Activated CD4-positive, alpha-beta T cell treated with anti-CD3 and anti-CD28 coated beads for 24 hours (primary cell): ENCODE measurements at regions not wholly inside any gene's neighbourhood (a gene's known extent, or its start where the extent isn't known, plus 50 kb on each side); places are given as distances from the start of the nearest gene placed in this dataset.
"Not testable (repeated sequence)": the region's sequence is repeated elsewhere in the genome, so short reads cannot be mapped to it uniquely, and the experiment has no call there.

Experiments used
- DNase-seq, 2 donors: peaks; one replicate each; pipeline ENCODE4 v3.0.0-alpha.2; 2020; ENCODE audit warnings: low read depth in 2 of 2

GRCh38 chr3:118671192-118671591 is 363.5 kb downstream of the IGSF11 start:
- DNase-seq = no peak

- DNase-seq = no peak
Measured at GRCh38 chr3:118675305-118675704, 359.3 kb downstream of the IGSF11 start.

DNA sequence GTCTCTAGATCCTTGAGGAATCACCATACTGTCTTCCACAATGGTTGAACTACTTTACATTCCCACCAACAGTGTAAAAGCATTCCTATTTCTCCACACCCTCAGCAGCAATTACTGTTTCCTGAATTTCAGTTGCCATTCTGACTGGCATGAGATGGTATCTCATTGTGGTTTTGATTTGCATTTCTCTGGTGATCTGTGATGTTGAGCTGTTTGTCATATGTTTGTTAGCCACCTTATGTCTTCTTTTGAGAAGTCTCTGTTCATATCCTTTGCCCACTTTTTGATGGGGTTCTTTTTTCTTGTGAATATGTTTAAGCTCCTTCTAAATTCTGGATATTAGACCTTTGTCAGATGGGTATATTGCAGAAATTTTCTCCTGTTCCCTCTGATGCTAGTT is 356.0 kb downstream of the IGSF11 start:
- DNase-seq = not testable (repeated sequence)

DNA sequence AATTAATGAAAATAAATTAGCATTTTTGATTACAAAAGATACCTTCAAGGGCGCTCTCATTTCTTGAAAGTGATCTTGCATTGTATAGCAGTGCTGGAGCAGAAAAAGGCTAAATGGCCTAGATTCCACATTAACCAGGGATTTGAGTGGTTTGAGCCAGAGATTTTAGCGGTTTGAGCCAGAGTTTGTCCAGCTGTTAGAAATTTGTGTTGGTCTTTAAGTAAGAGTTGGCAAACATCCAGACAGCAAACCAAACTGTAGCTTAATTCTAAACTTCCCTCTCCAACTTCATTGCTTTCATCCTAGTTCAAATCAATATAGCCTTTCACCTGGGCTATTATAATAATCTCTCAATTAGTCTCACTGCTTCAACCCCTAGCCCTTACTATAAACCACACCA is 351.7 kb downstream of the IGSF11 start:
- no peak for DNase-seq

DNA sequence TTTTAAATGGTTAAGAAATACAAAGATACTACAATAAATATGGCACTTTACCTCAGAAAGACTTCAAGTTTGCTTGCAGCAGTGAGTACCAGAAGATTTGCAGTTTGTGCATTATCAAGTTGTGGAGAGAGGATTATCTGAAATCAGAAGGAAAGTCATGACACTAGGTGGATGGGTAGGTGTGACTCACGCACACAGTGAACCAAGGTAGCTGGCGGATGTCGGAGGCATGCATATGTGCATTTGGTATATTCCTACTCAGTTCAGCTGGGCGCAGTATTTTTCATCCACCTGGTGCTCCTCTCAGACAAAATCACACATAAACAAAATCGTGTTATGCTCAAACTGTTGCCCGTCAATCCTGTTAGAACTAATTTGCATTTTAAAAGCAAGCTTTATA is 351.0 kb downstream of the IGSF11 start:
- DNase-seq = no peak

DNA sequence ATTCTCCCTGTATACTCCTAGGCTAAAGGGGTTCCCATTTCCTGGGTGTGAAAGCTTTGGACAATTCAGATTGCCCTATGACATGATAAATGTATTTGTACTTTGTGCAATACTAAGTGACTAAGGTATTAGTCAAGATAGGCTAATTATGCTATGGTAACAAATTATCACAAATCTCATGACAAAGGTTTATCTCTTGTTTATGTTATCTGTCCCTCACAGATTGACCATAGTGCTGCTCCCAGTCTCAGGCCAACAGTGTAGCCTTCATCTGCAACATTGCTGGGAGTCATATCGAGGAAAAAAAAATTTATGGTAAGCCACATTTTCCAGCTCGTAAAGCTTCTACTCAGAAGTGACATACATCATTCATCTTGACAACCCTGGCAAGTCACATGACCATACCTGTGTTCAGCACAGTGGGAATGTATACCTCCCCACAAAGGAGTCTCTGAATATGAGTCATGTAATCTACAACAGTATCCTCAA is 346.2 kb downstream of the IGSF11 start:
- DNase-seq = no peak

DNA sequence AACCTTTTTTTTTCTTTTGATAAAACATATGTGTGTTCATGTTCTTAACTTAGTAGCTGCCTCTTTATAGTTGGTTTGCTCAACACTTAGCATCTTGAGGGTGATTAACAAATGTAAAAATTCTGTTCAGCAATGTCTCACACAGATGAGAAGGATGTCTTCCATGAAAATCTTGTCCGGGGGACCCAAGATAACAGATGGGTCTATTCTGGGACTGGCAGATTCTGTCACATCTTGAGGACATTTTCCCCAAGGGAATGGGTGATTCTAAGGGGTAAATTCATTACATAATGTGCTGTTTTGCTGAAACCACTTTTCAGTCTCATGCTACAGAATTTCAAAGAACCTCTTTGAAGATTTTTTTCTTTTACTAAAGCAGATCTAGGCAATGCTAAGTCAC is 342.2 kb downstream of the IGSF11 start:
- no peak for DNase-seq

- DNase-seq = no peak
Measured at GRCh38 chr3:118705487-118706219, 329.0 kb downstream of the IGSF11 start.

- no peak for DNase-seq
Measured at GRCh38 chr3:118707991-118708390, 326.7 kb downstream of the IGSF11 start.

- DNase-seq = no peak
Measured at GRCh38 chr3:118710532-118710931, 324.1 kb downstream of the IGSF11 start.

DNA sequence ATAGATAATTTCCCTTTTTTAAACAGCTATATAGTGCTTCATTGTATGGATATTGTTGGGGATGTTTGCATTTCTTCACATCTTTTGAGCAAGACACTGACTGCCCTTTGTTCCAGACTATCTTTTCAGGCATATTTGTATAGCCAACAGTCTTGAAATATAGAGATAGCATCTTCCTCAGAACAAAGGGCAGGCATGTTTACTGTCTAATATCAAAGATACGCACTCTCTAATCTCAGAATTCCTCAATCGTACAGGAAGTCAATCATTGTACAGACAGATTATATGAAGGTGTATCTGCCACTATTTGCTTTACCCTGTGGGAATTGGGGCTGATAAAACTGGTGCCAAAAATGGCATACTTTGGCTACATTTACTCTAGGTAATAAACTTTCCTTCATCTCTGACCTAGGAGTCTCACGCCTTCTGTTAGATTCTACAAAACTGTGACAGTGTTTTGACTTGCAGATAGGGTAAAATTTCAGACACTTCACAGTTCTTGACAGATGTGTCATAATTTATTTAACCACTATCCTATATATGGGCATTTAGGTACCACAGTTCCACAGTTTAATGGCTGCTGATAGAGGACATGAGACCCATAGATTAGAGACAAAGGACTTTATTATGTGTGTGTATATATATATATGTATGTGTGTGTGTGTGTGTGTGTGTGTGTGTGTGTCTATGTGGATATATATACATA is 321.0 kb downstream of the IGSF11 start:
- no peak for DNase-seq

DNA sequence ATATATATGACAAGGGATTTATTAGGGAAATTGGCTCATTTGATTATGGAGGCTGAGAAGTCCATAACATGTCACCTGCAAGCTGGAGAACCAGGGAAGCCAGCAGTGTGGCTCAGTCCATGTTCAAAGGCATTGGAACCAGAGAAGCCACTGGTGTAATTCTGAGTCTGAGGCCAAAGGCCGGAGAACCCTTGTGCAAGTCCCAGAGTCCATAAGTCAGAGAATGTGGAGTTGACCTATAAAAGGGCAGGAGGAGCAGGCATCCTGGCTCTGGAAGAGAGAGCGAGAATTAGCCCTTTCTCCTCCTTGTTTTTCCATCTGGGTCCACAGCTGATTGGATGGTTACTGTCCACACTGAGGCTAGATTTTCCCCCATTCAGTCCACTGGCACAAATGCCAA is 319.8 kb downstream of the IGSF11 start:
- DNase-seq = no peak

DNA sequence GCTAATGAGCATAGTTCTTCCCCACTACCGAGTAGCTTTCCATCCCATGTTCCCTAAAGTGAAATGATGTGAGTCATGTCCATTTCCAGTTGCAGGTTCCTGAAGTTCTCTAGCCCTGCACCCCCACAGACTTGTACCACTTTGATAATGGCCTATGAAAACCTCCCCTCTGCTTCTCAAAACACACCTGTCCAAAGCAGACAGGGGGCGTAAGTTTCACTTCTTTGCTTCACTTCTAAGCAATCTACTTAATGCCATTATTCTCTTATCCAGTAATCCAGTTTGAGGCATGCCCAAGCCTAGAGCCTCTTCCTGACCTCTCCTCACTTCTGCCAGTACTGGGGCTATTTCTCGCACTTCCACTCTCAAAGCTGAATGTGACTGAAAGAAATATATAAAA is 305.1 kb downstream of the IGSF11 start:
- DNase-seq = no peak

DNA sequence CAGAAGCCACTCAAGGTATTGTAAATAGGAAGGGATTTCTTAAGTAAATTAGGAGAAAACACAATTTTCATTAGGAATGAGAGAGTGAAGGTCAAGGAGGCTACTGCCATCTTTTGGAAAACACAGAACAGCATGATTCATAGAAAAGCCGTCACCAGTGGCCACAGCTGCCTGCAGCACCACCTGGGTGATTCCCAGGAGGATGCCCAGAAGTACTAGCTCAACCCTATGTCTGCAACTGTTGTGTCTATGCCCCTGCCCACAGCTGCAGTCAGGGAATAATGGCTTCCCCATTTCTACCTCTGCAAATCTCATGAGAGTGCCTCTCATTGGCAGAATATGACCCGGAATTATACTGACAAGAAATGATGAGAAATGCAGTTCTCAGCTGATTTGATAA is 300.0 kb downstream of the IGSF11 start:
- DNase-seq = no peak

DNA sequence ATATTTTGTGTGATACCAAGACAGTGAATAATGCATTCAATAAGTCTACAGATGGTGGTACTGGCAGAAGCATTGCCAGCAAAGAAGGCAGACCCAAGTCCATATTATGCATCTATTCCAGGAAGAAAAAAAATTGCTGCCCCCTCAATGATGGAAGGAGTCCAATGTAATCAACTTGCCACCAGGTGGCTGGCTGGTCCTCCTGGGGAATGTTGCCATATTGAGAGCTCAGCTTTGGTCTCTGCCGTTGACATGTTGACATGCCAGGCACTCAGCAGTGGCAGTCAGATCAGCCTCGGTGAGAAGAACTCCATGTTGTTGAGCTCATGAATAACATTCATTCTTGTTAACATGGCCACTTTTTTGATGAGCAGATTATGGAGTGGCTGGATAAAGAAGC is 298.5 kb downstream of the IGSF11 start:
- DNase-seq = no peak

DNA sequence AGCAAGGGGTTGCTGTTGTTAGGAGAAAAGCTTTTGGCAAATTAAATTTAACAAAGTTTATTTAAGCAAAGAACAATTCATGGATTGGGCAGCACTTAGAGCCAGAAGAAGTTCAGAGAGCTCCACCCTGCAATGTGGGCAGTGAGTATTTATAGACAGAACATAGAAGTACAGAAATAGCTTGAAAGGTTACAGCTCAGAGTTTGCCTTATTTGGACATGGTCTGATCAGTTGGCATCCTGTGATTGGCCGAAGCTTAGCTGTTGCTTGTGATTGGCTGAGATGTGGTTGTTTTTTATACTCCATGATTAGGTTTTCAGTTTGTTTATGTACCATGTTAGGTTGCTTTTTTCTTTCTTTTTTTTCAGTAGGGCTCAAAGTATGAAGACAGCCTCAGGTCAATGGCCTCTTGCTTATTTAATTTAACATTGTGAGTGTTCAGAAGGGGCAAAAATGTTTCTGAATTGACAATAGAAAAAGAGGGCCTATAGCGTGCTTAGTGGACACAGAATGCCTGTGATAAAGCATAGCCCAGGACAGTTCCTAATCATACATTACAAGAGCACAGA is 293.8 kb downstream of the IGSF11 start:
- DNase-seq = no peak

- no peak for DNase-seq
Measured at GRCh38 chr3:118742760-118743159, 291.9 kb downstream of the IGSF11 start.

DNA sequence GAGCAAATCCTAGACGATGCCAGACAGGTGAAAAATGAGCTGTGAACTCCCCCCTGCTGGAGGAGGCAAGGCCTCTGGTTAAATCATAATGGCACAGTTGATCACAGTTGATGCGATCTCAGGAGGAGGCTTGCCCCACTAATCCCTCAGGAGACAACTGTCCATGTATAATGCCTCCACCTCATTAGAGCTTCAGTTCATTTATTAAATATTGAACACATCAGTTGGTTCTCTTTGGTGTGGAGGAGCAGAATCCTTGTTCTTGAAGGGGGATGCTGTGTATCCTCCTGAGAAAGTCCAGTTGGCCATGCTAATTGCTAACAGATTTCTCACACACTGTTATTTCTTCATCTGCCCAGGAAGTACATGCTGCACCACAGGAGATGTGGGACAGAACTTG is 290.5 kb downstream of the IGSF11 start:
- DNase-seq = no peak

DNA sequence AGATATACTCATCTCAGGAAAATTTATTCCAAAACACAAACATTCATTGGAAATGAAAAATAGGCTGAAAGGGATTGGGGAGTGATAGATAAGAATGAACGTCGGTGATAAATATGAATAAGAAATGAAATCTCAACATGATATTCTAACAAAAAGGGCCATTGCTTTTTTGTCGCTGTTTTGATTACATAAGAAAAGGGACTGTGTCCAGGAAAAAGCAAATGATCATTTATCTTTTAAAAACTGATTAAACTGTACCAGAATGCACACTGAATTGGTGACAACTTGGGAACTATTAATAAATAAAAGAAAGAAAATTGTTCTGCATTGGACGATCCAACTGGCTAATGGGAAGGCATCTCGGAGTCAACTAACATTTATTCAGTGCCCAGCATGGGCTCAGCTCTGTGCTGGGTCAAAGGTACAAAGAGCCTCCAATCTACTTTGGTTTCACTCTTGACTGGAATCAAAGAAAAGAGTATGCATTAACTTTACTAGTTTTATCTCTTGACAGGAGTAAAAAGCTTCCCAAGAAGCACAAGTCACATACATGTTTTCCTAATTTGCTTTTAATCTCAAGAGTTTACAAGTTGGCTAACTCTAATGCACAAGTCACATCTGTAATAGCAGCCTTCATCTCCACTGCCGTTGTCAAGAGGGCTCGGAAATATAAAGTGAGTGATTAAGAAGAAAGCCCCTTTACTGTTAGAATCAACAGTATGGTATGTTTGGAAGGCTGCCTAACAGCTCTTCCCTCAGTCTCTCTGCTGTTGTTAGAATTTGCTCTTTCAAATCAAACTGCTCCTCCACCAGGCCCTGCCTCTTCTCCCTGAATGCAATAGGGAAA is 280.0 kb downstream of the IGSF11 start:
- no peak for DNase-seq

DNA sequence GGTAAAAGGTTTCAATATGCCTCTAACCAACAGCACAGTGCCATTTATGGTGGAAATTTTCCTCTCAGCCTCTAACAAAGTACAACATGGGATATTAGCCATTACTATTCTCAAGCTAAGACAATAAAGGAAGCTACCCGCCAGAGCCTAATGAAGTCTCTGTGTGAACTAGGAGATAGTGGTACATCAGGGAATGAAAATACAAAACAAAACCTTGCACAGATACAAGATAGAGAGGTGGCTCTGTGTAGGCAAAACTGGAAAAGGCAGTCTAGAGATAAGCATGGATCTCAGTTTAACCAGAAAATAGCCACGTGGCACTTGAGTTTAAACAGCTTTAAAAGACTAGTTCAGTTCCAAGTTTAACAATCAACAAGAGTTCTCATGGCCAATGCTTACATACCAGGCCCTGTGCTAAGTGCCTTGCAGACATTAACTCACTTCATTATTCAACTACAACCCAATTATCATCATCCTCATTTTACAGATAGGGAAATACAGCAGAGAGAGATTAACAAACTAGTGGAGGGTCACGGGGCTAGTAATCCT is 279.3 kb downstream of the IGSF11 start:
- DNase-seq = no peak

GRCh38 chr3:118760585-118761290 is 273.9 kb downstream of the IGSF11 start:
- DNase-seq = no peak
